ENCODE measurements at regions not wholly inside any gene's neighbourhood (a gene's known extent, or its start where the extent isn't known, plus 50 kb on each side); places are given as distances from the start of the nearest gene placed in this dataset.

- no peak for DNase-seq (ENCODE audit: low spot score in 2 of 2)
- TF ChIP-seq CTCF (IDR thresholded peaks at IDR 0.05) (no peak), POLR2A (IDR thresholded peaks at IDR 0.05) (no peak)
- WGBS, 2 donors: 73 to 81% methylated on average over 8 of the region's 8 CpGs
- intact Hi-C loops (cut with DNase I; ENCODE audit: low total_unique reads): no loop called here
- no peak overlapping the region for H3K4me3 ChIP-seq (ENCODE audit: low read depth, poor library complexity, severe bottlenecking)
Measured at GRCh38 chr10:83432261-83433045, 706.9 kb upstream of the GHITM start.

DNA sequence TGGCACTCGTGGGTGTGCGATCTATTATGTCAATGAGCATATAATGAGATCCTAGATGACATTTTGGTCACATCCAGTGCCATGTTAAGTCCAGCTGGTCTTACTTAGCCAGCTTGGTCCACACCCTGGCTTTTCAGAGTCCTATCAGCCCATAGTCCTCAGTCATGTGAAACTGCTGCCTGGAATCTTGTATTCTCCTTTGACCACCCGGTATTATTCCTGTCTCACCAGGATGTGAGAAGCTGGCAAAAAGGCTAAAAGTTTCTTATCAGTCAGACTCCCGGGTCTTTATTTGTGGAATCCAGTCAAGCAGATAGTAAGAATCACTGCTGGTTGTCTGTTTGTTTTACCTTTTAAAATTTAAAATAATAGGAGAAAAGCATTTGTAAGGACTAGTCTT is 705.6 kb upstream of the GHITM start:
- TF ChIP-seq CTCF (IDR thresholded peaks at IDR 0.05): no peak
- TF ChIP-seq POLR2A (IDR thresholded peaks at IDR 0.05): no peak
- H3K4me3 ChIP-seq (ENCODE audit: low read depth, poor library complexity, severe bottlenecking): no peak overlapping the region
- 89 to 90% methylated on average over 4 of the region's 4 CpGs for WGBS, 2 donors
- intact Hi-C loops (cut with DNase I; ENCODE audit: low total_unique reads): no loop called here
- DNase-seq (ENCODE audit: low spot score in 2 of 2): no peak

DNA sequence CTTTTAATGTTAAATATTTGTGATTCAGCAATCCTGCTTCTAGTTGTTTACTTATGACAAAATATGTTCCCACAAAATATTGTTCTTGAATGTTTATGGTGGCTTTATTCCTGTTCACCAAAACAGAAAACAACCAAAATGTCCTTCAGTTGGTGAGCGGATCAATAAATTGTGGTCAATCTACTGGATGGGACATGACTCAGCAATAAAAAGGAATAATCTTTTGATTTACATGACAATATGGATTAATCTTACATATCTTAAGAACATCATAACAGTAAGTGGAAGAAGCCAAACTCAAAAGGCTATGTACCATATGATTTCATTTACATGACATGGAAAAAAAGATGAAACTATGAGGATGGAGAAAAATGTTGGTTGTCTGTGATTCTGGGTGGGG is 691.3 kb upstream of the GHITM start:
- DNase-seq (ENCODE audit: low spot score in 2 of 2): no peak

DNA sequence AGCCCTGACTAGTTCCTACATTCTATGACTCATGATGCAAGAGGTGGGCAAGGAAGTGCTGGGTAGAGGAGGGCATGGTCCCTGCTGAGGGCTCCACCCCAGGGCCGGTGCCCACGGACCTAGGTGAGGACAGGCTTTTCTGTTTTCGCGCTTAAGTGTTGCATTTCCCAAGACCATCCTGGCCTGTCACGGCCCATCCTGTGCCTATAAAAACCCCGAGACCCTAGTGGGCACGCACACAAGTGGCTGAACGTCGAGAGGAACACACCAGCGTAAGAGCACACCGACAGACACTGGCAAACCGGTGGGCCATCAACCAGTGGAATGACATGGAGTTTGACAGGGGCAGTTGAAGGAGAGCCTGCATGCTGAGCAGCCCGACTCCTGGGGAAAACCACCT is 680.7 kb upstream of the GHITM start:
- intact Hi-C loops (cut with DNase I; ENCODE audit: low total_unique reads): no loop called here
- WGBS, 2 donors: 87 to 93% methylated on average over 13 of the region's 13 CpGs
- no peak for TF ChIP-seq CTCF (IDR thresholded peaks at IDR 0.05)
- TF ChIP-seq POLR2A (IDR thresholded peaks at IDR 0.05): no peak
- no peak for DNase-seq (ENCODE audit: low spot score in 2 of 2)
- H3K4me3 ChIP-seq (ENCODE audit: low read depth, poor library complexity, severe bottlenecking): no peak overlapping the region

More for the DNA sequence above, 691.3 kb upstream of the GHITM start:
- no peak overlapping the region for H3K4me3 ChIP-seq (ENCODE audit: low read depth, poor library complexity, severe bottlenecking)
- no peak for TF ChIP-seq POLR2A (IDR thresholded peaks at IDR 0.05)
- WGBS, 2 donors: 100% methylated on average over 1 of the region's 1 CpG
- intact Hi-C loops (cut with DNase I; ENCODE audit: low total_unique reads): no loop called here

GRCh38 chr10:83459124-83459523 is 680.2 kb upstream of the GHITM start:
- 92 to 93% methylated on average over 7 of the region's 7 CpGs for WGBS, 2 donors
- TF ChIP-seq CTCF (IDR thresholded peaks at IDR 0.05) (no peak), POLR2A (IDR thresholded peaks at IDR 0.05) (no peak)
- intact Hi-C loops (cut with DNase I; ENCODE audit: low total_unique reads): no loop called here
- no peak for DNase-seq (ENCODE audit: low spot score in 2 of 2)
- H3K4me3 ChIP-seq (ENCODE audit: low read depth, poor library complexity, severe bottlenecking): no peak overlapping the region

DNA sequence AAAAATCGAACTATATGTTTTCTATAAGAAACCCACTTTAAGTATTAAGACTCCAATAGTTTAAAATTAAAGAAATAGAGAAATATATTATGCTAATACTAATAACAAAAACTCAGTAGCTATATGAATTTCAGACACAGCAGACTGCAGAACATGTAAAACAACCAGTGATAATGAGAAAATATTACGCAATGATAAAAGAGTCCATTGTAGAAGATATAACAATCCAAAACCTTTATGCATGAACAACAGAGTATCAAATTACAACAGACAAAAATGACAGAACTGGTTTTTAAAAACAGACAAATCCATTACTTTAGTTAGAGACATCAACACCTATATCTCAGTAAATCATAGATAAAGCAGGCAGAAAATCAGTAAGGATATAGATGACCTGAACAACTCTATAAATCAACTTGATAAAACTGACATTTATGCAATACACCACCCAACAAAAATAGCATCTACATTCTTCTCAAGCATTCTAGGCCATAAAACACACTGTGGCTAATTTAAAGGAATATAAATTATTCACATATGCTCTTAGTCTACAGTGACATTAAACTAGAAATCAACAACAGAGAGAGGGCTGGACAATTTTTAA is 669.5 kb upstream of the GHITM start:
- TF ChIP-seq POLR2A (IDR thresholded peaks at IDR 0.05) (no peak), CTCF (IDR thresholded peaks at IDR 0.05) (no peak)
- no peak for DNase-seq (ENCODE audit: low spot score in 2 of 2)
- 74 to 85% methylated on average over 2 of the region's 2 CpGs for WGBS, 2 donors
- intact Hi-C loops (cut with DNase I; ENCODE audit: low total_unique reads): no loop called here
- no peak overlapping the region for H3K4me3 ChIP-seq (ENCODE audit: low read depth, poor library complexity, severe bottlenecking)
